ENCODE measurements at regions not wholly inside any gene's neighbourhood (a gene's known extent, or its start where the extent isn't known, plus 50 kb on each side); places are given as distances from the start of the nearest gene placed in this dataset.

GRCh38 chr10:33813871-33814270 is 479.4 kb upstream of the NRP1 start:
- peak; percentile 92 for DNase-seq (ENCODE audit: low spot score)

GRCh38 chr10:33813415-33813814 is 478.9 kb upstream of the NRP1 start:
- no peak for DNase-seq (ENCODE audit: low spot score)

GRCh38 chr10:33812586-33812985 is 478.1 kb upstream of the NRP1 start:
- DNase-seq (ENCODE audit: low spot score) = no peak

- DNase-seq (ENCODE audit: low spot score) = no peak
Measured at GRCh38 chr10:33810986-33811385, 476.5 kb upstream of the NRP1 start.

- DNase-seq (ENCODE audit: low spot score) = no peak
Measured at GRCh38 chr10:33809732-33810131, 475.3 kb upstream of the NRP1 start.

GRCh38 chr10:33808475-33808874 is 474.0 kb upstream of the NRP1 start:
- DNase-seq (ENCODE audit: low spot score) = no peak

- no peak for DNase-seq (ENCODE audit: low spot score)
Measured at GRCh38 chr10:33807531-33808359, 473.3 kb upstream of the NRP1 start.

GRCh38 chr10:33805831-33806230 is 471.4 kb upstream of the NRP1 start:
- no peak for DNase-seq (ENCODE audit: low spot score)

- no peak for DNase-seq (ENCODE audit: low spot score)
Measured at GRCh38 chr10:33804584-33804983, 470.1 kb upstream of the NRP1 start.

GRCh38 chr10:33803248-33803647 is 468.8 kb upstream of the NRP1 start:
- no peak for DNase-seq (ENCODE audit: low spot score)

GRCh38 chr10:33802566-33802965 is 468.1 kb upstream of the NRP1 start:
- DNase-seq (ENCODE audit: low spot score) = peak; percentile 74

GRCh38 chr10:33801705-33802104 is 467.2 kb upstream of the NRP1 start:
- no peak for DNase-seq (ENCODE audit: low spot score)

GRCh38 chr10:33800986-33801385 is 466.5 kb upstream of the NRP1 start:
- DNase-seq (ENCODE audit: low spot score) = no peak

GRCh38 chr10:33800545-33800944 is 466.1 kb upstream of the NRP1 start:
- no peak for DNase-seq (ENCODE audit: low spot score)

- DNase-seq (ENCODE audit: low spot score) = no peak
Measured at GRCh38 chr10:33799944-33800323, 465.5 kb upstream of the NRP1 start.

GRCh38 chr10:33799281-33799943 is 464.9 kb upstream of the NRP1 start:
- DNase-seq (ENCODE audit: low spot score) = no peak

GRCh38 chr10:33798754-33799153 is 464.3 kb upstream of the NRP1 start:
- no peak for DNase-seq (ENCODE audit: low spot score)

- DNase-seq (ENCODE audit: low spot score) = no peak
Measured at GRCh38 chr10:33796680-33797079, 462.2 kb upstream of the NRP1 start.

- DNase-seq (ENCODE audit: low spot score) = no peak
Measured at GRCh38 chr10:33795529-33795928, 461.1 kb upstream of the NRP1 start.

GRCh38 chr10:33794460-33794859 is 460.0 kb upstream of the NRP1 start:
- DNase-seq (ENCODE audit: low spot score) = no peak

GRCh38 chr10:33793793-33794192 is 459.3 kb upstream of the NRP1 start:
- no peak for DNase-seq (ENCODE audit: low spot score)

GRCh38 chr10:33791272-33791660 is 456.8 kb upstream of the NRP1 start:
- DNase-seq (ENCODE audit: low spot score) = no peak

Measured in SK-N-DZ (cell line).